ENCODE measurements at regions not wholly inside any gene's neighbourhood (a gene's known extent, or its start where the extent isn't known, plus 50 kb on each side); places are given as distances from the start of the nearest gene placed in this dataset.
A peak's percentile ranks its signal among the peaks of the same experiment; 100 is the strongest.

- no peak for DNase-seq
Measured at GRCh38 chr15:94607176-94607654, 375.9 kb downstream of the MCTP2 start.

GRCh38 chr15:94610069-94610468, 378.7 kb downstream of the MCTP2 start:
- no peak for DNase-seq

- no peak for DNase-seq
Measured at GRCh38 chr15:94610485-94610884, 379.1 kb downstream of the MCTP2 start.

GRCh38 chr15:94611656-94612055, 380.3 kb downstream of the MCTP2 start:
- no peak for DNase-seq

- no peak for DNase-seq
Measured at GRCh38 chr15:94615688-94616087, 384.3 kb downstream of the MCTP2 start.

- no peak for DNase-seq
Measured at GRCh38 chr15:94620632-94621031, 389.3 kb downstream of the MCTP2 start.

- no peak for DNase-seq
Measured at GRCh38 chr15:94621736-94622135, 390.4 kb downstream of the MCTP2 start.

GRCh38 chr15:94626949-94627348, 395.6 kb downstream of the MCTP2 start:
- DNase-seq = no peak

- DNase-seq = no peak
Measured at GRCh38 chr15:94631608-94632007, 400.2 kb downstream of the MCTP2 start.

GRCh38 chr15:94638183-94638582, 406.8 kb downstream of the MCTP2 start:
- no peak for DNase-seq

GRCh38 chr15:94639701-94640100, 408.3 kb downstream of the MCTP2 start:
- DNase-seq = no peak

- no peak for DNase-seq
Measured at GRCh38 chr15:94644433-94644832, 413.1 kb downstream of the MCTP2 start.

GRCh38 chr15:94653071-94653470, 421.7 kb downstream of the MCTP2 start:
- no peak for DNase-seq

GRCh38 chr15:94655249-94655880, 424.0 kb downstream of the MCTP2 start:
- no peak for DNase-seq

GRCh38 chr15:94665676-94666441, 434.5 kb downstream of the MCTP2 start:
- DNase-seq = no peak

GRCh38 chr15:94666553-94666952, 435.2 kb downstream of the MCTP2 start:
- DNase-seq = no peak

- no peak for DNase-seq
Measured at GRCh38 chr15:94667109-94667508, 435.7 kb downstream of the MCTP2 start.

GRCh38 chr15:94670438-94671034, 439.2 kb downstream of the MCTP2 start:
- DNase-seq = peak; percentile 31

GRCh38 chr15:94671858-94672532, 440.6 kb downstream of the MCTP2 start:
- DNase-seq = no peak

- DNase-seq = no peak
Measured at GRCh38 chr15:94673801-94674200, 442.4 kb downstream of the MCTP2 start.

- no peak for DNase-seq
Measured at GRCh38 chr15:94674296-94674695, 442.9 kb downstream of the MCTP2 start.

- DNase-seq = no peak
Measured at GRCh38 chr15:94677202-94677790, 445.9 kb downstream of the MCTP2 start.

- DNase-seq = no peak
Measured at GRCh38 chr15:94682171-94682570, 450.8 kb downstream of the MCTP2 start.
